NCI-H146 treated with DMSO at 0.1 percent for 48 hours (cell line): ENCODE measurements at regions not wholly inside any gene's neighbourhood (a gene's known extent, or its start where the extent isn't known, plus 50 kb on each side); places are given as distances from the start of the nearest gene placed in this dataset.
"Not testable (repeated sequence)": the region's sequence is repeated elsewhere in the genome, so short reads cannot be mapped to it uniquely, and the experiment has no call there.

Experiments
- DNase-seq: peaks from one replicate; lab custom pipeline; 2025; ENCODE audit not compliant: unreplicated experiment; lab: John Stamatoyannopoulos, UW

DNA sequence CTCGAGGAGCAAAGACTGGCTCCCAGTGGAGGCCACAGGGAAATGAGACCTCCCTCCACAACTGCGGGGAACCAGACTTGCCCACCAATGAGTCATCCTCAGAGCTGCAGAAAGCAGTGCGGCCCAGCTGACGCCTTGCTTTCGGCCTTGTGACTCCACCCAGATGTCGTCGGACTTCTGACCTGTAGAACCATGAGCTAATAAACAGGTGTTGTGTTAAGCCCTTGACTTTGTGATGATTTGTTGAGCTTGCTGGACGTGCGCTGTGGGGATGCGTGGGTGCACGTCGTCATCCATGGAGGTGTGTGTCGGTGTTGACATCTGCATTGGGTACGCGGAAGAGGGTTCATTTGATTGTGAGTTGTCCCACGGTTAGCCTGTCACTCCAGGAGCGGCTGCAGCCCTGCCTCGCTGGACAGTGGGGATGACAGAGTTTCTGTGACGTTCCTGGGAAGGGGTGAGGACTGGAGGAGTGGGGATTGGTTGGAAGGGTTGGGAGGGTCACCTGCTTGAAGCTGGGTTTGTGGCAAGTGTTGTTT is 154.1 kb downstream of the SH3BP4 start:
- no peak for DNase-seq

DNA sequence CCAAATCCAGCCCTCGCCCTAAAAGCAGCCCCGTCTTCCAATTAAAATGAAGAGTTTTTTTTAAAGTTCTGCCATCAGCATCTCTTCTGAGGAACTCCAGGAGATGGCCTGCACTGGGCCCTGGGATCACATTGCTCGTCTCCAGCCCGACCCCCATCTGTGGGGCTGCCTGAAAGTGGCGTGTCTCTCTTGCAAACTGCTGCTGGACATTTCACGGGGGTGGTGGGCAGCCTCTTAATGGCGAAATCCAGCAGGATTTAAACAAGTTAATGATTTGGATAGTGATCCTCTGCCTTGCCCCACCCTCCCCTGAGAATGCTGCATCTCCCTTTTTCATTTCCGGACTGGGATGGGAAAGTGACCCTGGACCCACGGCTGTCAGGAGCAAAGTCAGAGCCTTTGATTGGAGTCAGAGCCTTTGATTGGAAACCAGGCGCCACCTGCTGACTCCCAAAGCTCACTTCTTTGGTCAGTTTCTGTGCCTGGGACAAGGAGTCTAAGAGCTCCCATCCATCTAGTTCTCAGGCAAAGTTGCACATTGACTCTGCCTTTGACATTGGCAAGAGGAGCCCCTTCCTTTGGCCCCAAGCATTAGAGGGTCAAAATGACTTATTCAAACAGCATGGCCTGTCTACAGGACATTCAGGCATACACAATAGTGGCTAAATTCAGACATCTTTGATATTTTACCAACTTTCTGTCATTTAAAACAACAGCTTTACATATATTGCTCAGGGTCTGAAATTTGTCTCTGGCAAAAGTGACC is 155.2 kb downstream of the SH3BP4 start:
- no peak for DNase-seq

DNA sequence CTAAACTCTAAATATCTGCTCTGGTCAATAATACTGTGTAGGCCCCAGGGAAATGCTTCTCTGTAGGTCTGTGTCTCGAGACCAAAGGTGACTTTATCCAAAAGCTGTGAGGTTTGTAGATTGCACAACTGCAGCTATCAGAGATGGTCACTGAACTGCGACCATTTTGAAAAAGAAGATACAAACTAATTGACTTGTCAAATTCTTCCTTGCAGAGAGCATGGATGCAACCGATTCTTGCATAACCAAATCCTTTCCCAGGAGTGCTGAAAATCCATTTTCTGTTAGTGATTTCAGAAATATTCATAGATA is 155.8 kb downstream of the SH3BP4 start:
- DNase-seq = no peak

DNA sequence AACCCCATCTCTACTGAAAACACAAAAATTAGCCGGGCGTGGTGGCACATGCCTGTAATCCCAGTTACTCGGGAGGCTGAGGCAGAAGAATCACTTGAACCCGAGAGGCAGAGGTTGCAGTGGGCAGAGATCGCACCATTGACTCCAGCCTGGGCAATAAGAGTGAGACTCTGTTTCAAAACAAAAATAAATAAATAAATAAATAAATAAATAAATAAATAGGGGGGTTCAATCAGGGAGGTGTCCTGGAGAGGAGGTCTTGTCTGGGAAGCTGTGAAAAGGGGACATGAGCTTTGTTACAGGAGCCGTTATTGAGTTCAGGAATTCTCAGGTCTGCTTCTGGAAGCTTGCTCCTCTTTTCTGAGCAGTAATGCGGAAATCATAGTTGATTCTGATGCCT is 157.7 kb downstream of the SH3BP4 start:
- DNase-seq = not testable (repeated sequence)

DNA sequence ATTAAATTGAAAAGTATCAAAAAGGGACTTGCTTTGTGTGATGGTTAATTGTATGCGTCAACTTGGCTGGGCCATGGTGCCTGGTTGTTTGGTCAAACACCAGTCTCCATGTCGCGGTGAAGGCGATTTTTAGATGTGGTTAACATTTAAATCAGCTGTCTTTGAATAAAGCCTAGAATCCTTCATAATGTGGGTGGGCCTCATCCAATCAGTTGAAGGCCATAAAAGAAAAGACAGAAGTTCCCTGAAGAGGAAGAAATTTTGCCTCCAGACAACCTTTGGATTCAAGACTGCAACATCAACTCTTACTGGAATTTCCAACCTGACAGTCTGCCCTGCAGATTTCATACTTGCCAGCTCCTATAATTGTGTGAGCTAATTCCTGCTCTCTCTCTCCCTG is 160.5 kb downstream of the SH3BP4 start:
- no peak for DNase-seq

DNA sequence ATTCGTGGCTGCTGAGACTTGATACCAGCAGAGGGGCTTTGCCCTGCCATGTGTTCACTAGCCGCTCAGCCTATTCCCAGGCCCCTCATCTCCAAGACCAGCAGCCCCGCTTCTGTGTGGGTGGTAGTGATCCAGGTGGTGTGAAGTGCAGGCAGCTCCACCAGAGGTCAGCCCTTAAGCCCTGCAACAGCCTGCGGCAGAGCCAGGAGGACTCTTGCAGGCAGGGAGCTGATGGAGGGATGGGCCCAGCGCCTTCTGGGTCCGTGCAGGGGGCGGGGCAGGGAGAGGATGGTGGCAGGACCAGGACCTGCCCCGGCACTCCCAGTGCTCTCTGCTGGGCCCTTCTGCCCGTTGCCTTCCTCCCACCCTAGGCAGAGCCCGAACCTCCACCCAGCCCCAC is 162.0 kb downstream of the SH3BP4 start:
- no peak for DNase-seq

DNA sequence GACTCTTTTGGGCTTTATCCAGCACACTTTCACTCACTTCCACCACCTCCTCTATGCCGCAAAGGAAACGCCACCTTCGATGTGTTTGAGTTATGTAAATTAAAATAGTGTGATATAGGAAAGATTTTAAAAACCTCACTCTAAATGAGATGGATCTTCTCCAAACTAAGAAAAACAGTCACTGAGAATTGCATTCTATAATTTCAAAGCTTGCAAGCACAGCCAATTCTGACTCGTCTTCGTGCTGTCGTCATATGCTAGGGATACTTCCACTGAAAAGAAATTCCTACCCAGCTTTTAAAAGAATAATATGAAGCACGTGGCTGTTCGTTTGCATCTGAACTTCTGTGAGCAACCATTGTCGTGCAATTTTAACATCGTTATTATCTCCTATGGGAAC is 162.5 kb downstream of the SH3BP4 start:
- DNase-seq = no peak

DNA sequence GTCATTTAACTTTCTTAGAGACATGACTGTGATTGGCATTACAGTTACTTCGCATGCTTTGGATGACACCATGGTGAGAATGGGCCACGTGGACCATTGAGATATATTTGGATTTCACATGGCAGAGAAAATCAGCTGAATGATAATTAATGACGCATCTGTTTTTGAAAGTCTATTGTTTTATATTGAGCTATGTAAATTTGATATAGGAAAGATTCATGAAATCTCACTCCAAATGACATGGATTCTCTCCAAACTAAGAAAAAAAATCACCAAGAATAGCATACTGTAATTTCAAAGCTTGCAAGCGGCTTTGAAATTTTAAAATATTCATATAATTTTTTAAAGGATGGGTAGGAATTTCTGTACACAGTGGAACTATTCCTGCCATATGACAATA is 163.7 kb downstream of the SH3BP4 start:
- DNase-seq = no peak

DNA sequence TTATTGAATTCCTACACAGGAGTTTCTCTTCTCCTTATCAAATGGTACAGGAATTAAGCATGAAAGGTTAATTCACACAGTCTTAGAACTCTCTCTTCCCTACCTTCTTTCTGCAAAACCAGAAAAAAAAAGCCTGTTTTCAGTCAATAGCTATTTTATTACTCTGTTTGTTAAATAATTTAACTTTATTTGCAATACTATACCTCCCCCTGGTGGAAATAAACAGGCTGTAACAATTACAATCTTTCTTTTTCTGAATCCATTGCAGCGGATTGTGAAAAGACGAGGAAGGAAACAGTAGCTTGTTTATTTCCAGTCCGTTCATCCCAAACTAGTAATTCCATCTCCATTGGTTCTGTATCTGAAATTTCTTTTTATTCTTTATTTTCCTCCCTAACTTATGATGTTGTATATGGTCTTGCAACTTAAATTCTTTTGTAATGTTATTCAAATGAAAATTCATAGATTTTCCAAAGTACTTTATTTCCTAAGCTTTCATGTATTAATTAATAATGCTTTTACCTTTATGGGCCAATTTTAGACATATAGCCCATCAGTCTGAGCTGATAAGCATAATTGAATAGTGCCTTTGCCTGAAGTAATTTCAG is 165.2 kb downstream of the SH3BP4 start:
- peak; percentile 6 for DNase-seq

DNA sequence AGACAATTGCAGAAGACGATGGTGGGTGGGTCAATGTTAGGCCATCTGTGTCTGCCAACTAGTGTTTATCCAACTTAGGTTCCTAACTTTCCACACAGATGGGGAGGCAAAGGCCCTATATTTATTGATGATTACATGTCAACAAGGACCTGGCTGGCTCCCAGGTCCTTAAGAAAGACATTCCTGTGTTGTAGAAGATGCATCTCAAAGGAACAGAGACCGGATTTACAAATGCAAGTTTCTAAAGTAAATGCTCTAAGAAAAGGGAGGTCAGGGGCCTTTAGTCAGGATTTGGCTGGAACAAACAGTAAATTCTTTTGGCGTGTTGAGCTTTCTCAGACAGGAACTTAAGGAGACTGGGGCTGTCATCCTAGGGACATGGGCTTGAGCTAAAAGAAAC is 175.0 kb downstream of the SH3BP4 start:
- no peak for DNase-seq

DNA sequence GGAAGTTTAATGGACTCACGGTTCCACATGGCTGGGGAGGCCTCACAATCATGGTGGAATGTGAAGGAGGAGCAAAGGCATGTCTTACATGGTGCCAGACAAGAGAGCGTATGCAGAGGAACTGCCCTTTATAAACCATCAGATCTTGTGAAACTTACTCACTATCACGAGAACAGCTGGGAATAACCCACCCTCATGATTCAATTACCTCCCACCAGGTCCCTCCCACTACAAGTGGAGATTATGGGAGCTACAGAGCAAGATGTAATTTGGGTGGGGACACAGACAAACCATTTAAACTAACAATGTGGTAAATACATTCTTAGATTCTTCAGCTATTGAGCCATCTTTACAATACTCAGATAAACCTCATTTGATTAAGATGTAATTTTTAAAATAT is 176.1 kb downstream of the SH3BP4 start:
- no peak for DNase-seq

DNA sequence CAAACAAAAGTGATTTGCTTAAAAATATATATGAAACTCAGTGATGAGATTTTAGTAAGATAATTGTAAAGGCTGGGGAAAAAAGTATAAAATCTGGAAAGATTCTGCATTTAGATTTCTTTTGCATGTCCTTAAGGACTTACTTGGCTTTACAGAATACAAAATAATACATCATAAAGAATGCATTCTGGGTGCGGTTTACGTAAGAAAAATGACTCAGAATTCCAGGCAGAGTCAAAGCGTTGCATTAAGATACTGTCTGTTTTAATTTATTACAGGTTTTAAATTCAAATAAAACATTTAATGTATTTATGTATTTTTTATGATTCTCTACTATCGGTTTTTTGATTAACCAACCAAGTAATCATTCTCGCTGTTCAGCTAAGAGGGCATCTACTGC is 178.0 kb downstream of the SH3BP4 start:
- DNase-seq = no peak

DNA sequence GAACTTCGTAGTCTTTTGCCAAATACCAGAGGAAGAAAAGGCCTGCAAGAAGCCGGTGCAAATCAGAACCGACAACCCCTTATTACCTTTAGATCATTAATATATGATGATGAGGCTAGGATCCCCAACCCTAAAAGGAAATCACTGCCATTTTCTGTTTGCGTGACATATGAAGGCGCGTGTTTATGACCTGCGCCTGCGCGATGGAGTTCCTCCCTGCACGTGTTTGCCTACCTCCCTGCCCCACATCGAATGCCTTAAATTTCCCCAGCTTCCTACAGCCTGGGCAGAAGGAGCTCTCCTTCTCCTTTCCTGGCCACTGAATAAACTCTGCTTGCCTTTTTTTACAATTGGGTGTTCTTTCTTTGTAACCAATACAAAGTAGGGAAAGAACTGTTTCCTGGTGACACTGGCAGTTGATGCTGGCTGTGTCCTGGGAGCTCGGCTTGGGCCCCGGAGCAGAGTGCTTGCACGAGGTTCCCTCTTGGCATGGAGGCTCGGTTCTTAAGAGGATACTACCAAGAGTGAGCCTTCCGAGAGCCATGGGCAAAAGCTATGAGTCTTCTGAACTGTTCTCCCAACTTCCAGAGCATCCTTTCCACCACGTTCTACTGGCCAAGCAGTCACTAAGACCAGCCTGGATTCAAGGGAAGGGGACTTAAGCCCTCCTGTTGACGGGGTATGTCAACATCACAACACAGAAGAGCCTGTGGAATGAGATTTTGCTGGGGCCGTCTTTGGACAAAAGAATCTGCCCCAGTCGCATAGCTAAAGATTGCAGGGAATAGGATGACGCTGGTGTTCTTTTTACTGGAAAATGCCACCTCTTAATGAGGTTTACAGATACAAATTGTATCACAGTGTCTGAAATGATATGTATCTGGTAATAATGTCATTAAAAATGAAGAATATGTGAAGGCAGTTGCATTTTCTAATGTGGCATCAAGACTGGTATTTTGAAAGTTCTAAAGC is 179.8 kb downstream of the SH3BP4 start:
- no peak for DNase-seq

DNA sequence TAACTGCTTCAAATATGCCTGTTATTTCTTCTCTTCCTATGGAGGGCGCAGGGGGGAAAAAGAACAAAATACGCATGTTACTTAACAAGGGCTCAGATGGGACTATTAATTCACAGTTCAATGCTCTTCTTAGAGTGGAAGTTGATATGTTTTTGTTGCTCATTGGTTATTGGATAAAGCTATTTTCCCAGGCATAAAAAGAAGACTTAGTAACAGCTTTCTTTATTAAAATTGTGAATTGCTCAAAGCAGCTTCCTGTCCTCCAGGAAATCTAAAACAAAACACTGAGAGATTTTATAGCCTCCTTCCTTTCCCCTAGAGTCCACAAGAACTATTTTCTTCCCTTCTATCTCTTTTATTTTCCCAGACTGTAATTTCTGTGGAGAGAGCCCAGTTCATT is 180.8 kb downstream of the SH3BP4 start:
- DNase-seq = no peak

DNA sequence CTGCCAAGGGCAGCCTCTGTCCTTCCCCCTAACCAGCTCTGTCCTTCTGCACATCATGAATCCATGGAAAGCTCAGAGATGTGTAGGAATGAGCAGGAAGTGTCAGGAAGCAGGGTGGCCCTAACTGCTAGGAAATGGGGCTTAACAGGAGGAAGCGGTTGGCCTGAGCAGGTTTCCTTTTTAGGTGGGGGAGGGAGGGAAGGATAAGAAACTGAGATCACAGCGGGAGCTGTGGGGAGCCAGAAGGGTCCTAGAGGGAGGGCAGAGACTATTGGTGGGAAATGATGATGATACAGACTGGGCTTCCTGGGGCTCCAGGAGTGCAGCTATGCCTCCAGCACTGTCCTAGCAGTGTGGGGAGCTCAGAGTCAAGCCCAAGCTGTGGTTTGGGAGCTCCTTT is 182.0 kb downstream of the SH3BP4 start:
- DNase-seq = no peak

DNA sequence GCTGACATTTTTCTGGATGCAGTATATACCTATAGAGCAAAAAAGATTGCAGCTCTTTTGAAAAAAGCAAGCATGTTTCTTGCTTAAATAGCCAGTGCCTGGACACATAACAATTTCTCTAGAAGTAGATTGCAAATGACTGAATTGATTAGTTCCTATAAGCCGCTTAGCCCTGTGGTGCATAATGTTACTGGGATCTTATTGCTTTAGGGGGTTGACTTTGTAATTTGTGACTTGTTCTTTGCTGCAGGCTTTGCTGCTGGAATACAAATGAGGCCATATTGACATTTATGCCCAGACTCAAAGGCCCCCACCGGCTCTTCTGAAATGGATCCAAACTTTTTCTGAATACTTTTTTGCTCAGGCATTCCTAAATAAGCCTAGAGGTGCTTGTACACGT is 182.6 kb downstream of the SH3BP4 start:
- DNase-seq = no peak

DNA sequence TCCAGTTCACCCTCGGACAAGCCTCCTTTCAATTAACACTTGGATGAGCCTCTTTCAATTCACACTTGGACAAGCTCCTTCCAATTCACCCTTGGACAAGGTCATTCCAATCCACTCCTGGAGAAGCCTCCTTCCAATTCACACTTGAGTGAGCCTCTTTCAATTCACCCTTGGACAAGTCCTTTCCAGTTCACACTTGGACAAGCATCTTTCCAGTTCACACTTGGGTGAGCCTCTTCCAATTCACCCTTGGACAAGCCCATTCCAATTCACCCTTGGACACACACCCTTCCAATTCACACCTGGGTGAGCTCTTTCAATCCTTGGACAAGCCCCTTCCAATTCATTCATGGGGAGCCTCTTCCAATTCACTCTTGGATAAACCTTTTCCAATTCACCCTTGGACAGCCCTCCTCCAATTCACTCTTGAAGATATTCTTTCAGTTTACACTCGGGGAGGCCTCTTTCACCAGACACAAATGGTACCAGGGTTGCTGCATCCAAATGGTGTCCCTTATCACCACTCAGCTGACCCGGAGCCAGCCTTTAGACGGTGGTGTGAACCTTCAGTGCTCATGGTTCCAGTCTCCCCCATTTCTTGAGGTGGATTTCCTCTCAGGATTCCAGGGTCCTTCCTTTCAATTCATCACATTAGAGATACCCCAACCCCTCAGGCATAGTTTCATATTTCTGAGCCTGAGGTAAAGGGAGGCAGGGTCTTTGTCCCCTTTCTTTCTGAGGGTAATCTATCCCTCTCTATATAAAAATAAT is 183.6 kb downstream of the SH3BP4 start:
- no peak for DNase-seq

DNA sequence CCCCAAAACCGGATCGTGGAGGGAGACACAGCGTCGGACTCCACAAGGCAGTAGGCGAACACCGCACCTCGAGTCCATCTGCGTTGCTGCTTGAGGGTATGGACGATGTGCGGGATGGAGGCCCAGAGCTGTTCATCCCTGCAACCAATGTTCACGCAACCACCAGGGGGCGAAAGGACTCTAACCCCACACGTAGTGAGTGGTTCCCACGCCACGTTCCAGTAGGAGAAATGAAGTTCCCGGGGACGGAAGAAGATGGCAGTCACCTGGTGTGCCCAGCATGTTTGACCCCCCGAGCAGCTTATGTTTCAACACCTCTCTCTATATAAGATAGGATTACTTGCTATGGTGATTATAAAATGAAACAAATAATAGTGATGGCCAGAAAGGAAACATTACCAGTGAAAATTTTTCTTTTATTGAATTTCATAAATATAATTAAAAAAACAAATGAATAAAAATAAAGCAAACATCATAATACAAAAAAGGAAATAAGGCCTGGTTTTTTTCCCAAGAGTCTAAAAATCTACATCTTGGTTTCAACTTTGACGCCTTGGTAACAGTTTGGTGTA is 184.3 kb downstream of the SH3BP4 start:
- peak; percentile 41 for DNase-seq

DNA sequence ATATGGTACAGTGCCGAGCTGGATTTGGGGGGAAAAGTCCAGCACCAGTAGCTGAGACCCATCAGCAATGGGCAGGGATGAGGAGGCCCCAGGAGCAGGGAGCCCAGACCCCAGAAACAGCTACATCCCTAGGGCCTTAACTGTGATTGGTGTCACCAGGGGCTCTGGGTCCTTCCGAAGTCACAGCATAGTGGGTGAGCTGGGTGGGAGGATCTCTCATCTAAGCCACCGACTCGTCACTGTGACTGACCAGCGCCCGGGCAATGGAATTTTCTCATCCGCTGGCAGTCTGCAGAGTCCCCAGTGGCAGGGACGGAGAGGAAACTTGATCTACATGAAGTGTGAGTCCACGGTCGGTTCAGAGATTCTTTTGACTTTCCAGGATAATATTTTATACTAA is 186.5 kb downstream of the SH3BP4 start:
- DNase-seq = no peak

DNA sequence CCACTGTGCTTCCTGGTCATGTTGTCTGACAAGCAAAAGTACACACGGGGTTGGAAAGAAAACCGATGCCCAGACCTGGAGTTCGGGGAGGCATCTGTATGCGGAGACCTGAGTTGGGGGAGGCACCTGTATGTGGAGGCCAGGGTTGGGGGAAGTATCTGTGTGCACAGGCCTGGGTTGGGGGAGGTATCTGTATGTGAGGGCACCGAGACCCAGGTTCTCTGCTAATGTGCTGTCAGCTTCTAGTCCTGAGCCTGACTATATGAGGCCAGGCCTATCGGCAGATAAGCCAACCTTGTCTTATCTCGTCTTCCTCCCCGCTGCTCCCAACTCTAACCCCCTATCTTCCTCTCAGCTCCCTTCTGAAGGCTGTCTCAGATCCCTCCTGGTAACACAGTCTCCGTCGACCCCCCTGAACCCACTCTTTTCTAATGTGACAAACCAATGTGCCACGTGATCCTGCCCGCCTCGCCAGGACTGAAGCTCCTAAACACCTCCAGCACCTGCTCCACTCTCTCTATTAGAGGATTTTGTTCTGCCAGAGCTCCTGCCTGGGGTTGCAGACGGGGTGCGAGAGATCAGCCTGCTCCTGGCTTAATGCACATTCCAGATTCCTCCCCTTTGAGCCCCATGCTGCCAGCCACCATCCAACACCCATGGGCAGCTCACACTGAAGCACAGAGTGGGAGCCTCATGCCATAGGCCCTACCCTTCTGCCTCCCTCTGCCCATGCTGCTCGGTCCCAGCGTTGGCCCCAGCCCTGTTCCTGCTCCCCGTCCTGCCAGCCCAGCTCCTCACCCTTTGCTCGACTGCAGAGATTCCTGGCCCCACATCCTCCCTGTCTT is 188.4 kb downstream of the SH3BP4 start:
- no peak for DNase-seq
